HEK293T (cell line): ENCODE measurements at regions not wholly inside any gene's neighbourhood (a gene's known extent, or its start where the extent isn't known, plus 50 kb on each side); places are given as distances from the start of the nearest gene placed in this dataset.

Source experiments
- CTCF ChIA-PET: fragments of 350-600 bp; formaldehyde crosslinking; extraction: SDS; loops from one replicate; lab custom pipeline; 2021; ENCODE audit warnings: antibody characterized with exemption, inconsistent platforms; lab: Yijun Ruan, JAX
- POLR2A ChIA-PET: fragments of 350-600 bp; formaldehyde crosslinking; extraction: SDS; loops from one replicate; lab custom pipeline; 2020; ENCODE audit warnings: antibody characterized with exemption, inconsistent platforms; lab: Yijun Ruan, JAX
- DNase-seq: peaks from one replicate; pipeline ENCODE4 v3.0.0; 2012; ENCODE audit warnings: mixed read lengths; ENCODE audit errors: extremely low spot score
- ARNT ChIP-seq: fragments of 450-650 bp; IDR thresholded peaks from 2 replicates; pipeline ENCODE4 v1.6.1; 2017; ENCODE audit warnings: mild to moderate bottlenecking
- BHLHE40 ChIP-seq: fragments of 450-650 bp; IDR thresholded peaks from 2 replicates; pipeline ENCODE4 v1.6.1; 2016; ENCODE audit warnings: mild to moderate bottlenecking, moderate library complexity, borderline replicate concordance
- CTBP1 ChIP-seq: fragments of 450-650 bp; IDR thresholded peaks from 2 replicates; pipeline ENCODE4 v1.6.1; 2016; ENCODE audit warnings: borderline replicate concordance
- ELF4 ChIP-seq: fragments of 450-650 bp; IDR thresholded peaks from 2 replicates; pipeline ENCODE4 v1.6.1; 2017; ENCODE audit warnings: antibody characterized with exemption
- FOXA1 ChIP-seq: fragments of 450-650 bp; IDR thresholded peaks from 2 replicates; pipeline ENCODE4 v1.6.1; 2016; ENCODE audit warnings: mild to moderate bottlenecking
- FOXK2 ChIP-seq: fragments of 450-650 bp; IDR thresholded peaks from 2 replicates; pipeline ENCODE4 v1.6.1; 2016; ENCODE audit warnings: mild to moderate bottlenecking
- FOXM1 ChIP-seq: fragments of 450-650 bp; IDR thresholded peaks from 2 replicates; pipeline ENCODE4 v1.6.1; 2017; ENCODE audit warnings: mild to moderate bottlenecking, borderline replicate concordance
- HDGF ChIP-seq: fragments of 450-650 bp; IDR thresholded peaks from 2 replicates; pipeline ENCODE4 v1.6.1; 2017; ENCODE audit warnings: antibody characterized with exemption, borderline replicate concordance
- L3MBTL2 ChIP-seq: fragments of 450-650 bp; conservative IDR thresholded peaks from 2 replicates; pipeline ENCODE4 v1.6.1; 2016; ENCODE audit warnings: mild to moderate bottlenecking
- LEF1 ChIP-seq: fragments of 450-650 bp; IDR thresholded peaks from 2 replicates; pipeline ENCODE4 v1.6.1; 2017; ENCODE audit warnings: mild to moderate bottlenecking, borderline replicate concordance
- NFRKB ChIP-seq: fragments of 450-650 bp; IDR thresholded peaks from 2 replicates; pipeline ENCODE4 v1.6.1; 2016; ENCODE audit warnings: mild to moderate bottlenecking, moderate library complexity
- SP1 ChIP-seq: fragments of 450-650 bp; IDR thresholded peaks from 2 replicates; pipeline ENCODE4 v1.6.1; 2017
- SUZ12 ChIP-seq: fragments of 450-650 bp; IDR thresholded peaks from 2 replicates; pipeline ENCODE4 v1.6.1; 2016; ENCODE audit warnings: mild to moderate bottlenecking
- TARDBP ChIP-seq: fragments of 450-650 bp; IDR thresholded peaks from 2 replicates; pipeline ENCODE4 v1.6.1; 2016
- ZNF384 ChIP-seq: fragments of 450-650 bp; IDR thresholded peaks from 2 replicates; pipeline ENCODE4 v1.6.1; 2016
- TF ChIP-seq, protein P1 (sequence below): fragments of 450-650 bp; IDR thresholded peaks from 2 replicates; pipeline ENCODE4 v1.6.1; 2016

DNA sequence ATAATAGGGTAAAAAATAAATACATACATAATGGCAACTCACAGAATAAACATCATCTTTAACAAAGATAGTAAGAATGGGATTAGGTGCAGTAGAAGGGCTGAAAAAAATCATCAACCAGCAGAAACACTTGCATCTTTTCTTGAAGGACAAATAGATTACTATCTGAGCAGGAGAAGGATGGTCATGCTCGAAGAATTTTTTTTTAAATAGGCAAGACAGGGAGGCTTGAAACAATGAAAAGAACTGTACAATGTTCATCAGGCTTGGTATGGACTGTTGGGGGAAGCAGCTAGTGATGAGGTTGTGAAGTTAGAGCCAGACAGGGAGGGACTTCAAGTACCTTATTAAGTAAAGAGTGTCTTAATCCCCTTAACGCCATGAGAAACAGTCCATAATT lies 167.4 kb upstream of the LDB2 start:
- no peak for TF ChIP-seq ELF4
- no peak for TF ChIP-seq SP1
- no peak for TF ChIP-seq SUZ12
- no peak for TF ChIP-seq FOXA1
- TF ChIP-seq FOXM1 = no peak
- TF ChIP-seq NFRKB = no peak
- TF ChIP-seq CTBP1 = no peak
- TF ChIP-seq TARDBP = no peak
- no peak for TF ChIP-seq FOXK2
- TF ChIP-seq L3MBTL2 = no peak
- no peak for TF ChIP-seq HDGF
- no peak for TF ChIP-seq BHLHE40
- TF ChIP-seq LEF1 = no peak
- TF ChIP-seq ZNF384 = no peak
- TF ChIP-seq, protein P1, sequence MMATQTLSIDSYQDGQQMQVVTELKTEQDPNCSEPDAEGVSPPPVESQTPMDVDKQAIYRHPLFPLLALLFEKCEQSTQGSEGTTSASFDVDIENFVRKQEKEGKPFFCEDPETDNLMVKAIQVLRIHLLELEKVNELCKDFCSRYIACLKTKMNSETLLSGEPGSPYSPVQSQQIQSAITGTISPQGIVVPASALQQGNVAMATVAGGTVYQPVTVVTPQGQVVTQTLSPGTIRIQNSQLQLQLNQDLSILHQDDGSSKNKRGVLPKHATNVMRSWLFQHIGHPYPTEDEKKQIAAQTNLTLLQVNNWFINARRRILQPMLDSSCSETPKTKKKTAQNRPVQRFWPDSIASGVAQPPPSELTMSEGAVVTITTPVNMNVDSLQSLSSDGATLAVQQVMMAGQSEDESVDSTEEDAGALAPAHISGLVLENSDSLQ = no peak
- no peak for TF ChIP-seq ARNT
- POLR2A ChIA-PET = no interaction called here
- CTCF ChIA-PET = no interaction called here
- DNase-seq = no peak

DNA sequence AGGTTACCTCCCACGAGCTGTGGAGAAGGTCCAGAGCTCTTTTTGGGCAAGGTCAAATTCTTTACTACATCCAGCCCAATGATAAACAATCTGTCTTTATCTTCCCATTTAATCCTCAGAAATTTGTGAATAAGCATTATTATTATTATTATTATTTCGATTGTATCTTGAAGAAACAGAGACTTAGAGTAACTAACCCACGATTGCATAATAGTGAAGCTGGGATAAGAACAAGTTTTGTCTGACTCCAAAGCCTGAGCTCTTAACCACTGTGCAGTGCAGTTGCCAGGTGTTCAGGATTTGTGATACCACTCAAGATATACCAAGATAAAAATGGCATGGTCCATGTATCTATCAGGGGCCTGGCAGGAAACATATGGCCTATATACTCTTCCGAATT lies 166.5 kb upstream of the LDB2 start:
- CTCF ChIA-PET = no interaction called here
- POLR2A ChIA-PET = no interaction called here
- TF ChIP-seq LEF1 (no peak), FOXM1 (no peak), TARDBP (no peak), L3MBTL2 (no peak), SUZ12 (no peak), SP1 (no peak), NFRKB (no peak), ARNT (no peak), FOXK2 (no peak), CTBP1 (no peak), FOXA1 (no peak), ZNF384 (no peak), HDGF (no peak), BHLHE40 (no peak), ELF4 (no peak)
- TF ChIP-seq, protein P1 = no peak
- DNase-seq = no peak

DNA sequence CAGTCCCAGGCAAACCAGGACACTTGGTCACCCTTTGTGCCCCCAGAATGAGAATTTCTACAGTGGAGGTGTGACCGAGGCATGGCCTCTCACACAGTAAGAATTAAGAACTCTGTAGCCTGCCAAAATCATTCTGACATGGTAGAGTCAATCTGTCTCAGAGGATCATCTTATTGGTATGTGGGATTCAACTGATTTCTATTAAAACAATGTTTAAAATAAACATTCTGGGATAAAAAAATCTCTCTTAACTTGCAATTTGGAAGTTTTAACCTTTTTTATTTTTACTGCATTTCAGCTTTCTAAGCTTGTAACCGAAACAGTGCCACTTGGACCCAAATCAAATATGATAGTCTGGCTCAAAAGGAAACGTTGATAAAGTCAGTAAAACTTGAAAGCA lies 165.4 kb upstream of the LDB2 start:
- ChIA-PET POLR2A (no interaction called here), CTCF (no interaction called here)
- DNase-seq = no peak
- TF ChIP-seq HDGF (no peak), ARNT (no peak), LEF1 (no peak), FOXK2 (no peak), CTBP1 (no peak), NFRKB (no peak), ELF4 (no peak), TARDBP (no peak), ZNF384 (no peak), SUZ12 (no peak), L3MBTL2 (no peak), SP1 (no peak), FOXA1 (no peak), BHLHE40 (no peak), FOXM1 (no peak)
- TF ChIP-seq, protein P1 = no peak

DNA sequence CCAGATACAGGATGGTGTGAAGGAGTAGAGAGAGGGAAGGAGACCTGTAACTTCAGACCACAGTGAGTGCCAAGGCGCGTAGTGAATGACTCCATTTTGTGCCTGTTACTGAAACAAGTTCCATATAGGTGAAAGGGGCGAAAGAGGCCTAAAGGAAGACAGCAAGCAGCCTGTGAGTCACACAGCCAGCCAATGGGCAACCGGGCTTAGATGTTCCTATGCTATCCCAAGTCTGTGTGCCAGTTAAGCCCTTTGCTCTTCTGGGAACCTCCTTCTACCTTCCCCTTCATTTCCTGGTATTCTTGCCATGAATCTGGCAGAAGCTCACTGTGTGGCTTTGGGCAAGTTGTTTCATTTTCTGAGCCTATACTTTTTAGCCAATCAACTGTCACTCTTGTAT lies 161.8 kb upstream of the LDB2 start:
- no peak for DNase-seq
- POLR2A ChIA-PET = no interaction called here
- CTCF ChIA-PET = no interaction called here
- TF ChIP-seq ARNT = no peak
- TF ChIP-seq, protein P1 = no peak
- no peak for TF ChIP-seq FOXK2
- no peak for TF ChIP-seq SUZ12
- no peak for TF ChIP-seq ZNF384
- no peak for TF ChIP-seq TARDBP
- no peak for TF ChIP-seq SP1
- no peak for TF ChIP-seq ELF4
- TF ChIP-seq FOXM1 = no peak
- no peak for TF ChIP-seq NFRKB
- TF ChIP-seq HDGF = no peak
- no peak for TF ChIP-seq L3MBTL2
- no peak for TF ChIP-seq BHLHE40
- no peak for TF ChIP-seq CTBP1
- no peak for TF ChIP-seq LEF1

DNA sequence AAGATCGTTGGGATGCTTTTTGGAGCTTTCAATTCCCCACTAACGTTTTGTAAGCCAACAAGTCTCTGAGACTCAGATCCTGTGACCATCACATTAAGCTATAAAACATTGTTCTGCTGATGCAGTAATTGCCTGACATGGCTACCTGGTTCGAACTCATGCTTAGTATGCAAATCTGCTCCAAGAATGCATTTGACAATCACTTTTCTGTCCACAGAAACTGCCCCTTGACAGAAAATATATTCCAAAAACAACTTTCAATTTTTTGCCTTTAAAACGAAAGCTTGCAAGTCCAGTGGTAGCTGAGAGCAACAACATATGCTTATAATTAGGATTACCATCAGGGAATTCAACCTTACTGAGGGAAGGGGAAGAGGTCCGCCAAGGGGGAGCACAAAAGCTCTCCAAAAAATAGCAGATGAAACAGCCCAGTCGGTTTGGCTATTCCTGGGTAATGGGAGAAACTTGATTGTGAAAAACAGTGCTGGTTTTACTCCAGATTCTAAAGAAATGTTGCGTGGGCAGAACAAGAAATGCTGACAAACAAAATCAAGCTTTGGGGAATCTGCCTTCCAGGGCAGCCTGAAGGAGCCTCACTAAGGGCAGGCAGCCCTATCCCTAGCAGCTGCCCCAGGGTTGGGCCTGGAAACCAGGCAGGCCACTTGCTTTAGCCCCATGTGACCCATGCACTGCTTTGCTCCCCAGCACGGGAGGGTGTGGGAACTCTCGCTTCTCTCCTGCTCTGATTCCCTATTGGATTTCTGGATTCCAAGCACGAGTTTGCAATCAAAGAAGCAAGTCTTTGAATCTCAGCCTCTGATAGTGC lies 160.7 kb upstream of the LDB2 start:
- TF ChIP-seq, protein P1 = no peak
- no peak for TF ChIP-seq FOXK2
- TF ChIP-seq TARDBP = no peak
- TF ChIP-seq L3MBTL2 = no peak
- TF ChIP-seq SUZ12 = no peak
- no peak for TF ChIP-seq ZNF384
- ChIA-PET CTCF (no interaction called here), POLR2A (no interaction called here)
- no peak for DNase-seq
